Thoracic aorta (tissue), 2 donors: ENCODE measurements at regions not wholly inside any gene's neighbourhood (a gene's known extent, or its start where the extent isn't known, plus 50 kb on each side); places are given as distances from the start of the nearest gene placed in this dataset.

Source experiments
- ATAC-seq: fragments of 150-250 bp; one replicate; pipeline ENCODE4 v1.8.0; 2017; ENCODE audit warnings: low read depth; ENCODE audit not compliant: insufficient number of reproducible peaks, low FRiP score
- DNase-seq: peaks from one replicate; pipeline ENCODE4 v3.0.0-alpha.2; 2020; ENCODE audit warnings: low spot score
- H3K27ac ChIP-seq, 2 donors: fragments of 200-600 bp; sonication (generic); 1 replicate in 1 of 2; 2 replicates in 1 of 2; pipeline ENCODE4 v1.5.1; 2016; ENCODE audit warnings: mild to moderate bottlenecking in 2 of 2, moderate library complexity in 2 of 2
- H3K27me3 ChIP-seq: fragments of 200-600 bp; sonication (generic); replicated peaks from 2 replicates; pipeline ENCODE4 v1.6.0; 2016; ENCODE audit warnings: mild to moderate bottlenecking; ENCODE audit not compliant: insufficient read depth
- H3K36me3 ChIP-seq: fragments of 200-600 bp; sonication (generic); one replicate; pipeline ENCODE4 v1.5.1; 2016
- H3K4me1 ChIP-seq, 2 donors: fragments of 200-600 bp; sonication (generic); 1 replicate in 1 of 2; 2 replicates in 1 of 2; pipeline versions ENCODE4 v1.5.1 to v1.6.0; 2016; ENCODE audit warnings: low read depth in 2 of 2, mild to moderate bottlenecking in 1 of 2; ENCODE audit not compliant: control insufficient read depth in 1 of 2
- H3K4me3 ChIP-seq: fragments of 200-600 bp; sonication (generic); 2 replicates; pipeline ENCODE4 v1.5.1; 2016; ENCODE audit warnings: mild to moderate bottlenecking
- H3K9me3 ChIP-seq: fragments of 200-600 bp; sonication (generic); 2 replicates; pipeline ENCODE4 v1.5.1; 2016
- CTCF ChIP-seq: fragments of 200-600 bp; sonication (generic); IDR thresholded peaks from one replicate; pipeline ENCODE4 v1.5.1; 2019; ENCODE audit warnings: antibody characterized with exemption

GRCh38 chr11:96943970-96944369 is 554.2 kb downstream of the JRKL start:
- Histone ChIP-seq H3K27me3 (no peaks in the 10 kb centered on the region), H3K4me3 (no peak overlapping the region), H3K4me1 (no peaks in the 10 kb centered on the region), H3K9me3 (no peaks in the 10 kb centered on the region), H3K36me3 (no peaks in the 10 kb centered on the region), H3K27ac (no peak overlapping the region)
- DNase-seq (no peak), ATAC-seq (no peak)
- no peak for TF ChIP-seq CTCF

GRCh38 chr11:96948066-96948465 is 558.3 kb downstream of the JRKL start:
- Histone ChIP-seq H3K9me3 (no peaks in the 10 kb centered on the region), H3K36me3 (no peaks in the 10 kb centered on the region), H3K4me3 (no peak overlapping the region), H3K27ac (no peak overlapping the region), H3K27me3 (no peaks in the 10 kb centered on the region), H3K4me1 (no peaks in the 10 kb centered on the region)
- TF ChIP-seq CTCF = no peak
- DNase-seq (no peak), ATAC-seq (no peak)

GRCh38 chr11:96949464-96949863 is 559.7 kb downstream of the JRKL start:
- DNase-seq (no peak), ATAC-seq (no peak)
- H3K9me3 ChIP-seq = no peaks in the 10 kb centered on the region
- no peak overlapping the region for H3K27ac ChIP-seq
- H3K4me1 ChIP-seq = no peaks in the 10 kb centered on the region
- H3K27me3 ChIP-seq = no peaks in the 10 kb centered on the region
- no peak overlapping the region for H3K4me3 ChIP-seq
- H3K36me3 ChIP-seq = no peaks in the 10 kb centered on the region
- no peak for TF ChIP-seq CTCF

- no peaks in the 10 kb centered on the region for H3K27me3 ChIP-seq
- H3K36me3 ChIP-seq = no peaks in the 10 kb centered on the region
- H3K9me3 ChIP-seq = no peaks in the 10 kb centered on the region
- TF ChIP-seq CTCF = no peak
- DNase-seq (no peak), ATAC-seq (no peak)
- no peaks in the 10 kb centered on the region for H3K4me1 ChIP-seq
- H3K27ac ChIP-seq = no peak overlapping the region
- no peak overlapping the region for H3K4me3 ChIP-seq
Observed at GRCh38 chr11:96954587-96955242, 564.9 kb downstream of the JRKL start.

GRCh38 chr11:96960476-96960875 is 570.7 kb downstream of the JRKL start:
- H3K4me3 ChIP-seq = no peak overlapping the region
- H3K4me1 ChIP-seq = no peaks in the 10 kb centered on the region
- TF ChIP-seq CTCF = no peak

More at GRCh38 chr11:96960476-96960875, 570.7 kb downstream of the JRKL start:
- no peak for ATAC-seq
- no peak for DNase-seq
- no peaks in the 10 kb centered on the region for H3K36me3 ChIP-seq
- H3K27me3 ChIP-seq = no peaks in the 10 kb centered on the region
- no peaks in the 10 kb centered on the region for H3K9me3 ChIP-seq
- H3K27ac ChIP-seq = no peak overlapping the region
